ENCODE measurements at regions not wholly inside any gene's neighbourhood (a gene's known extent, or its start where the extent isn't known, plus 50 kb on each side); places are given as distances from the start of the nearest gene placed in this dataset.

DNA sequence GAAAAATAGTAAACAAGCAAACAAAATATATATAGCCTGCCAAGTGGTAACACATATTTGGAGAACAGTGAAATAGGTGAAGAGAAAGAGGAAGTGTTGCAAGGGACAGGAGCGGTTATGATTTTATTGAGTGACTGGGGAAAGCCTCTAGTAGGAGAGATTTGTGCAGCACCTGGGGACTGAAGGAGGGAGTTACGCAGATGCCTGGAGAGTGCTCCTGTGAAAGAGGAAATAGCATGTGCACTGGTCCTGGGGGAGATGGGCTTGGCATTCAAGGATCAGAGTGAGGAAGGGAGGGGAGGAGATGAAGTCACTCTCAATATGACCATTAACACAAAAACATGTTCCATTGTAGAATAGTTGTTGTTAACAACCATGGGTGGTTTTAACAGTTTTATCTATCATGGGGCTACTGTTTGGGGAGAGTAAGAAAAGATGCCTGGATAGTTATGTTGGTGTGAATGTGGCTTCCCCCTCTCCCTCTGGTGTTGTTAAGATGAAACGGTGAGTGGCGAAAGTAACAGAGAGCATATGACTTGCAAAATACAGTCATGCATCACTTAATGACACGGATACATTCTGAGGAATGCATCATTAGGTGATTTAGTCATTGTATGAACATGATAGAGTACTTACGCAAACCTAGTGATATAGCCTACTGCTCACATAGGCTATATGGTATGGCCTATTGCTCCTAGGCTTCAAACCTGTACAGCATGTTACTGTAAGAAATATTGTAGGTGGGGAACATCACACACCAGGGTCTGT is 251.7 kb upstream of the ARGLU1 start:
- DNase-seq, result no peak

DNA sequence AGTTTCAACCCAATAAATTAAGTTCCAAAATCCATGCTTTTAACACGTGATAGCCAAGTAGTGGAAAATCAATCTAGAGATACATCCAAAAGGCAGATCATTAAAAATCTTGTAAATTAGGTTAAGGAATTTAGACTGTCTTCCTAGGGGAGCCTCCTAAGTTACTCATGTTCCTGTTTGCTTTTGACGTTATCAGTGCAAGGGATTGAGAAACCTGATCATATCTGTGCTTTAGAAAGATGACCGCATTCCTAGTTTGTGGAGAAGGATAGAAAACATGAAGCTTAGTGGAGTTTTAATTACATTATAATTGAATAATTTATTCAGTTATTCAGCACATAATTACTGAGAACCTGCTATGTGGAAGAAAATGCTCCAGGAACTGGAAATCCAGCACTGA is 251.0 kb upstream of the ARGLU1 start:
- DNase-seq, result no peak

DNA sequence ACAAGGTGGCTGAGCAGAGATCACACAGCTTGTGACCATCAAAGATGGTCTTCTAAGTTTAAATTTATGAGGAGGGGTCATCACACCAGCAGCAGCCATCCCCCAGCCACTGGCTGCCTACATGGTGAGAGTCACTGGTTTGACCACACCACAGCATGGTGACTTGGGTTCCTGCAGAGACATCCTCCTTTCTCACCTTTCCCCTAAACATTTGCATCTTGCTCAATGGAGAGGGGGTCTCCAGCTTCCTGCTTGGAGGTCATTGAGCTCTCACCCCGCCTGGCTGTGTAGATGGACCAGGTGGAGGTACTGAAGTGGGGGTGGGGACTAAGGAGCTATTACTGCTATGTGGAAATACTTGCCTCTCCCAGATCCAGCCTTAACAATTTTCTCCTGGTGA is 247.6 kb upstream of the ARGLU1 start:
- DNase-seq, result no peak

DNA sequence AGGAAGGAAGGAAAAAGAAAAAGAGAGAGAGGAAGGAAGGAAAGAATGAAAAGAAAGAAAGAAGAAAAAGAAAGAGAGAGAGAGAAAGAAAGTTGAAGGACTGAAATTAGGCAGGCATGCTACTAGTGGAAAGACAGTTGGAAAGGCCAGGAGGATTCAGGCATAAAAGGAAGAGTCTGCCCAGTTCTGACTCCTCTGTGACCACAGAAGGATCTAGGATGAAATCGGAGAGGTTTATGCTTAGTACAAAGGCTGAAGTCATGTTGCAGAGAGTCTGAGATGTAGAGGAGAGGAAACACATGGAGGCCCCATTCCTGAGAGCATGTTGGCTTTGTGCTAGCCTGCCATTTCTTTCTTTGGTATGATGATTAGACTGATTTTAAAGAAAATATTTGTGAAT is 246.5 kb upstream of the ARGLU1 start:
- DNase-seq, result peak in 1 of 2 experiments; percentile 11

DNA sequence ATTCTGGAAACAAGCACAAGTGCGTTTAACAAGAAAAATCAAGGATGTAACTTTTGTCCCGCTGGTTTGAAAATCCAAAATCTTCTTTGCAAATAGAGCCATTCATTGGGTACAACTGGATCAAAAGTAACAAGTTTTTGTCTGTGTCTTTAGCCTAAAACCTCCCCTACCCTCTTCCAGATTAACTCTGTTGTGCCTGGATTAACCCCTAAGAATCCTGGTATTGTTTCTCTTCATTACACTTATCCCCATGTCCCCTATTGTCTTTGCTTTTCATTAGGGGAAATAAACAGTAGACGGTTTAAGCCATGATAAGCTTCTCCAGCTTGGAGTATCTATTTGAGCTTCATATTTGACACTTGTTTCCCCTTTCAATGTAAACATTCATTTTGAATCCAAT is 242.1 kb upstream of the ARGLU1 start:
- no peak for DNase-seq

DNA sequence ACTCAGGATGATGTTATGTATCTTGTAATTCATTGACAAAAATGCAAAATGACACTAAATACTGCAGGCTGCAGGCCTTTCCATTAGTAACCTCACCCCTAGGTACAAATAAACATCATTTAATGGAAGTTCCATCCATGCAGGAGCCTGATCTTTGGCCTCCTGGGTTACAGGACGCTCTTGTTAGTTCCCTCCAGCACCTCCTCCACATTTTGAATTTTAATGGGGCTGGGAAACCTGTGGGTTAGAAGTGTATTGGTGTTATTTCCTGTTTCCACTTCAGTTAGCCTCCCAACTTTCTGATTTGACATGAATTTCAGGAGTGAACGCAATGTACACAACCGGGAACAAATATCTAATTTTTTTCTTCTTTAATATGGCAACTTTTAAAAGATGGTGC is 237.1 kb upstream of the ARGLU1 start:
- no peak for DNase-seq

DNA sequence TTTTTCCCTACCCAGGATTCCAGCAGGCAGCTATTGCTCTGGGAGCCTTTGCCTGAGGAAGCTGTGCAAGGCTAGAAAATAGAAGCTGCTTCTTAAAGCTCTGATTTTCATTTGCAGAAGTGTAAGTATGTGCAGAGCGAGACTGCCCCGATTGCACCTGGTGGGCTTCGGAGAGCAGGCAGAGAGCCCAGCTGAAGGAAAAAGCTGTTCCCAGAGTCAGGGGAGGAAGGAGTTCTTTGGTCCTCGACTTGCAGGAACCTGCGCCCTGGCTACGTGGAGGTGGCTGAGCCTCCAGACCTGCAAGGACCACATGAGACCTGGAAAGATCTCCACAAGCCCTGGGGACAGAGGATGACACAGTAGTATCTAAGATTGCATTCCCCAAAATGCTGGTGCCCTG is 235.0 kb upstream of the ARGLU1 start:
- no peak for DNase-seq

DNA sequence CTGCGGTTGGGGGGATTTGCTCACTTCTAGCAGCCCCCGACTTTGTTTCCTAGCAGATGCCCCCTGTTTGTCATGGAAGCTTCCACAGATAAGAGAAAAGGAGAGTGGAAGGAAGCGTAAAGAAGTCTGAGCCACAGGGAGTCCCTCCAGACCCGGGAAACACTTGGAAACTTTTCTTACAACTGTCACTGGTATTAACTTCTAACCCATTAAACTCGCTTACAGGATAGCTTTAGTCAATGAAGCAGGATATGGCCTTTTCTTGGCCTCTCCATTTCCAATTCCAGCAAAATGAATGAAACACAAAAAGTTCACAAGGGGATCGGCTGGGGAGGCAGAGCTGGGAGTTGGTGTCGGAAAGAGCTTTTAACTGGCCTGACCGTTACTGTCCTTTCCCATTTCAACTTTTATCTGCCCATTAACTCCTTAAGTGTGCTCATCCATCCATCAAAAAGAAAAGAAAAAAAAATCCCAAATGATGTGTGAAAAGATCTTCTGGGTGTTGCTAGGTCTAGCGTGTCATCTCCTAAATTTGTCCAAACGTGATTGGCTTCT is 231.9 kb upstream of the ARGLU1 start:
- DNase-seq, result no peak

DNA sequence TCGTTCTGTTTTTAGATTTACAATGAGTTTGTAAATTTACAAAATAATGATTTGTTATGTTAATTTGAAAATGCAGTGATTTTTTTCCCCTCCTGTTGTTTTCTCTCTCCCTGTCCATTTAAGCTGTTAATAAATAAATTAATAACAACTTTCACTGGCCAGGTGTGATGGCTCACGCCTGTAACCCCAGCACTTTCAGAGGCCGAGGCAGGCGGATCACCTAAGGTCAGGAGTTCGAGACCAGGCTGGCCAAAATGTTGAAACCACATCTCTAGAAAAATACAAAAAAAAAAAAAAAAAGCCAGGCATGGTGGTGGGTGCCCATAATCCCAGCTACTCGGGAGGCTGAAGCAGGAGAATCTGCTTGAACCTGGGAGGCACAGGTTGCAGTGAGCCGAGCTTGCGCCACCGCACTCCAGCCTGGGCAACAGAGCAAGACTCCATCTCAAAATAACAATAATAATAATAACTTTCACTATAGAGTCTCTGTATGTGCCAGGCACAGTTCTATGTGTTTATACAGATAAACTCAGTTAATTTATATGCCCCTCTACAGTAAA is 229.2 kb upstream of the ARGLU1 start:
- DNase-seq, result no peak

DNA sequence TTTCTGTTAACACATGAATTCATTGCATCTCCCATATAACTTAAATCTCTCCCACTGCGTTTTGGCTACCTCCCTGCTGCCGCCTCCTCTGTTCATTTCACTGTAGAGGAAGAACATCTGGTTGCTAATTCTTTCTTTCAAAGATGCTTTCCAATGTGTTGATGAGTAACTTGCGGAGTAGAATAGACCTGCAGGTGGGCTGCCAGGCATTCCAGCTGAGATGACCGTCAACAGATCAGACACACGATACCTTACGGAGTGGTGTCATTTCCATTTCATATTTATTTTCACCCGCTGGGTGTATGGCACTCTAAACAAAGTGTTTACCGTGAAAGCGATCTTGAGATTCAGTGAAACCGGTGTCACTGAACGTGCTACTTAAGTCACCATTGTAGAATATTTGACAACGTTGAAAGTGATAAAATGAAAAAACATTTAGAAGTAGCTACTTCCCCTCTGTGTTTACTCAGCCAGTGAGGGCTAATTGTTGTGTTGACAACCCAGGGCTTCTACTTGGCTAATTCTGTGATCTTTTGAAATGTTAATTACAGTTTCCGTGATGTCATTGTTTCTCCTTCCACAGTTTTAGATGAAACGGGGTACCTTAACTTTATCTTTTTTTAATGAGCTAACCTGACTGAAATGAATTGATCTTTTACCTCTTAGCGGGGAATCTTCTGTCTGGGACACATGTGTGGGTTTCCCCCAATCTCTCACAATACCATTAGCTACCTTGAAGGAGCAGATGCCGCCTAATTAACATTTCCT is 228.5 kb upstream of the ARGLU1 start:
- DNase-seq, result no peak

DNA sequence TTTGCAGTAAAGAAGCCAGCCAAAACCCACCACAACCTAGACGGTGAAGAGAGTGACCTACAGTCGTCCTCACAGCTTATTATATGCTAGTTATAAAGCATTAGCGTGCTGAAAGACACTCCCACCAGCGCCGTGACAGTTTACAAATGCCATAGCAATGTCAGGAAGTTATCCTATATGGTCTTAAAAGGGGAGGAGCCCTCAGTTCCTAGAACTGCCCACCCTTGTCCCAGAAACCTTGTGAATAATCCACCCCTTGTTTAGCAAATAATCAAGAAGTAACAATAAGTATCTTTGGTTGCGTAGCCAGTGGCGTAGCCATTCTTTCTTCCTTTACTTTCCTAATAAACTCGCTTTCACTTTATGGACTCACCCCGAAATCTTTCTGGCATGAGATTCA is 227.9 kb upstream of the ARGLU1 start:
- no peak for DNase-seq

DNA sequence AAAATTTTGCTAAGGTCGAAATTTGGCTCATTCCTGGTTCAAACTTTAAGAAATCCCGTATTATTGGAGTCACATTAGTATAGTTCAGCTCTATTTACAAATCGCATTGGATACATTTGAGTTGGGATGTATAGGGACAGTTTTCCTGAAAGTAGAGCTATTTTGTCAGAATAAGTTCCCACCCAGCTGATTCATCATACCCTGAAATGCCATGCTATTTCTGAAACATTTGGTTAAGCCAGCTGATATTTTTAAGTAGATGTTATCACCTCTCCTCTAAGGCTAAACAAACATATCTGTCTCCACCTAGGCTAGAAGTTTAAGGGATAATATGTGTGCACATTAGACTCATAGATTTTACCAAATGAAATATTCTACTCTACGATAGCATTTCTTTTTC is 226.2 kb upstream of the ARGLU1 start:
- DNase-seq, result no peak

DNA sequence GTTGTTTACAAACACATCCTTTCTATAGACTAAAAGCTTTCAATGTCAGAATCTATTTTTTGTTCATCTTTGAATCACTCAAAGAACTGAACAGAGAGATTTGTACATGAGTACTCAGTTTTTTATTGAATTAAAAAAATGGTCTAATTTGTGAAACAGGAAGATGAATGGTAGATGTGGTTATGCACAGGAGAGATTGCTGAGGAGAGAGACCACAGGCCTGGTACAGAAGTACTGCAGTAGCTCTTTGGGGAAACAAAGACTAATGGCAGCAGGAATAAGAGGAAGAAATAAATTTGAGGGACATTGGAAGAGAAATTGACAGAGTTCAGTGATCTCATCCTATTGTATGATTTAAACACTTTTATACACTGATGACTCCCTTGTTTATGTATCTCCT is 222.0 kb upstream of the ARGLU1 start:
- peak; percentile 15 to 22 for DNase-seq

DNA sequence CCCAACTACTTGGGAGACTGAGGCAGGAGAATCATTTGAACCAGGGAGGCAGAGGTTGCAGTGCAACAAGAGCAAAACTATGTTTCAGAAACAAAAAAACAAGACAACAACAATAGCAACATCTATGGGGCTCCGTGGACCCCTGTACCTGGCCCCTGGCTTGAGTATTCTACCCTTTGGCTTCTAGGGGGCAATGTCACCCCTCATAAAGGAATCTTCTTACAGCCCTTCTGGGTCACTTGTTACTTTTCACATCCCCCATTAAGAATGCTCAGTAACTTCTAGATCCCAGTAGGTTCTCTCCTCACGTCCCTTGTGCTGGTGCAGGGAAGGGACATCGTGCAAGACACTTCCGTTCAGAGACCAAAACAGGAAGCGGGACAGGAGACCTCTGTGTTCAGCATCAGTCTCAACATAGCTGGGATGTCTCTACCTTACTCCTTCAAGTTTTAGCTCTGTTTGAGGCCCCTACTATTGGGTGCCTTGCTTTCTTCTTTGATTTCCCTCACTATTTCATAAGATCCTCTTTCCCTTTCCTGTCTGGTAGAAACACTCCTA is 218.1 kb upstream of the ARGLU1 start:
- DNase-seq, result peak; percentile 92 to 94

DNA sequence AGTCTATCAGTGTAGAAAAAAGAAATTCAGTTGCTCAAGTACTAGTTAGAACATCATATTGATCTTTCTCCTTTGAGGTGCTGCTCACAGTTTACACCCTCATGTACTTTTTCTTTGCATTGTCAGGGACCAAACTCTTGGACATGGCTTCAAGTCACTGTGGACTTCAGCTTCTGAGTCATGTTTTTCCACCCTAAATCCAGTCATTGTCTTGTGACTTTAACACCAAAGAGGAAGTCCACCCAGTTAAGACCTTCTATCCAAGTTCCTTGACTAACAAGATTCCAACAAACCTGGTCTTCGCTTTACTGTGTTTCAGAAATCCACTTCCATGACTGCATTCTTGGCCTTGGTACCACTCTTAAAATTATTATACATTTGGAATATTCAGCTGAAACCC is 206.7 kb upstream of the ARGLU1 start:
- DNase-seq, result no peak

DNA sequence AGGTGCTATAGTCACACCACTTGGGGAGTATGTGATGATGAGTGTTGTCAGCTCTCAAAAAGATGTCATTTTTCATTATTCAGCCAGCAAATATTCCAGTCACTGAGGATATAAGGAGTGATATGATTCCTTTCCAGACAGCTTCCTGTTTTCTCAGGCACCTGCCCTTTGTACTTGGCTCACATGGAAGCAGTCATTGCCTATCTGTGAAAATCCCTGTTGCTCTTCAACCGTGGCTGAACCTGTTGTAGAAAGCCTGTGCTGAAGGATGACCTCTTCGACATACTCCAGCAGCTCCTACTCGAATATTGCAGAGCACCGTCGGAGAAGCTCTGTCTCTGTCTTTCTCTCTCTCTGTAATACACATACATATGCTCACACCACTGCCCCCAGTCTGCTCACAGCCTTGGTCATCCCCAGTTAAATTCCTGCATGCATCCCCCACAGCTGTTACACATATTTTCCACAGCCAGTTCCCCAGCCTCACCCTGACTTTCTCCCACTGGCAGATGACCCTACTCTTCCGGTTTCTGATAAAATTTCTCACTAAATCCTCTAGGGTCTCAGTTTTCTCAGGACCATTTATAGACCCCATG is 204.2 kb upstream of the ARGLU1 start:
- no peak for DNase-seq

DNA sequence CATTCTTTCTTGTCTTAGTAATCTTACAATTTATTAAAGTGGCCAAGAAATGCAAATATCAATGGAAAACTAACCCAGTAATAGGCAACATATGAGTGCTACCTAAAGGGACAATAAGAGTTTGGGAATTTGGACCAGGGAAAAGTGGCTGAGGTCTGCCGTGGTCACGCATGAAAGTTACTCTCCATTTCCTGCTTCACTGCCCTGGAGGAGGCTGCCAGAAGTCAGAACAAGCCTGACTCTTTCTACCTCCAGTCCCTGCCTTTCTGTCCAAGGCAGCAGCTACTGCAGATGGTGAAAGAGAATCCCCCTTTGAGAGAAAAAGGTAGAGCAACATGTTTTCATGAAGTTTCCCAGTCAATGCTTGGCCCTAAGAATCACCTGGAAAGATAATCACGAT is 201.1 kb upstream of the ARGLU1 start:
- no peak for DNase-seq

DNA sequence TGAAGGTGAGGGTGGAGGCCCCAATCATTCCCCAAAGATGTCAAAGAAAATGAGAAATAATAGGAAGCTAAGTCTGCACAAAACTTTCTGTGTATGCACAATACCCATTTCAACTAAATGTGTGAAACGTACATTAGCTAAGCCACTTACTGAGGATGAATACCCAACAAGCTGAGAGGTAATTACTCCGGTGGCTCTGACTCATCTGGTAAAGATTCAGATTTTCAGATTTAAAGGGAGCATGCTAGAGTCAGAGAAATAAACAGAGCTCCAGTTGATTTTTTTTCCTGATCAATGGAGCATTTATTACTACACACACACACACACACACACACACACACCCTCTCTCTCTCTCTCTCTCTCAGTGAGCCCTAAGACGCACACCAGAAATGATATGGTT is 194.8 kb upstream of the ARGLU1 start:
- no peak for DNase-seq

DNA sequence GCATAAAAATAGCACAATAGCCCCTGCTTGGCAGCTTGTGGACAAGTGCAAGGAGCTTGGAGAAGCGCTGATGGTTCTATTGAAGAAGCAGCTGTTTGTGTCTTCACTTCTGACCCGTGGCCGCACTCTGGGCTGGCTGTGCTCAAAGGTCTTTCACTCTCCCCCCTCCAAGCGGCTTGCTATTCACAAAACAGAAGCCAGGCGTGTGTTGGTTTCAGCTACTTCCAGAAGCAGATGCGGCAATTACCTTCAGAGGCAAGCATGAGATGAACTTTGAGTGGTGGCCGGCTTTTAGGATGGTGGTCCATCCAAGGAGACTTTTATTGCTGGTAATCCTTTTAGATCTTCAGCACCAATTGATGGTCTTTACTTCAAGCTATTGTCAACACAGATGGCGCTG is 188.5 kb upstream of the ARGLU1 start:
- DNase-seq, result no peak

DNA sequence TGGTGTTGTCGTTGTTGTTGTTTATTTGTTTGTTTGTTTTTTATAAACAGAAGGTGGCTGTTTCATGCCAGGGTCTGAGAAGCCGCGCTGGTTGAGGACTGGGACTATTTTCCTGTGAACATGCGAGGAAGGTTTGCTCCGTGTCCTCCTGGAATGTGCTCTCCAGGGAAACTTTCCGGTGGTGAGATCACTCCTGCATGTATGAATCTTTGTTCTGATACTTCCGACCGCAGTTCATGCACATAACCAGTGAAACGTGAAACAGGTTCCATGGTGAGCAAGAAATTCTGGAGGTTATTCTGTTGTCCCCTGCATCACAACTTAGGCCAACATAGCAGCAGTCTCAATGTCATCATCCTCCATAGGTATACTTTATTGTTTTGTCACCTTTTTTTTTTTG is 187.6 kb upstream of the ARGLU1 start:
- no peak for DNase-seq

DNA sequence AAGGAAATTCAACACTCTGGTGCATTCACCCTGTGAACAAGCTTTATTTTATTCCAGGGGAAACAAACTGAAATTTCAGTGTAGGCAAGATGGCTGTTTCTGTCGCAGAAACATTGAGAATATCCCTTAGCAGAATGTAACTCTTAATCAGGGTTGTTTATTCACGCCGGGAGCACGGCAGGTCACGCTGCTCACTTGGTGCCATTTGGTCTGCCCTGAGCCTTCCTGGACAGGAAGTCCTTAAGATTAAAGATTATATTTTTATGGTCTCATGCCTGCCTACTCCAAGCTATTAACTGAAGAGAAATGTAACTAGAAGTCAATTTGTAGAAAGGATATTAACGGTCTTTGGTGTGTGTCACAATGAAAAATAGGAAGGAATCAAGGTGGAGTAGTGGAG is 185.3 kb upstream of the ARGLU1 start:
- DNase-seq, result no peak

DNA sequence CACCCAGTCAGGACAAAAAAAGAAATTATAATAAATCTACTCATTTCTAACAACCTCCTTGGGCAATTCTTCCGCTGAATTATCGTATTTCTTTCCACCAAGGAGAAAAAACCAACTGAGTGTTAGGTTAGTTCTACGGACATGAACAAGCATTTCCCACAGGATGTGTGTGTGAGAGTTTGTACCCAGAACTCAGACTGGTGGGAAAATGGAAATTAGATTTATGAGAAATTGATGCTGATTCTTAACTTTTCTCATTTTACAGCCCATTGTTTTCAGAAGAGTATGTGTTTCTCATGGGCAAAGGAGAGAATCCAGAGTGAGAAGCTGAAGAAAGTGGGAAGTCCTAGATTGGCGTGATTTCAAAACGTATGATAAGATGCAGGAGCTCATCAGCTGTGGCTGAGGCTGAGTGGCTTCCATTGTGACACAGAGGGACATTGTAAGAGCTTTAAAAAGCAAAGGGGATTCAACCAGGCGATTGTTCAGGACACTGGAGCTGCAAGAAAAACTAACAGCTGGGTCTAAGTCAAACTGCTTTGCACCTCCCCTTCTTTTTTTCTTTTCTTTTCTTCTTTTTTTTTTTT is 184.7 kb upstream of the ARGLU1 start:
- DNase-seq, result no peak

DNA sequence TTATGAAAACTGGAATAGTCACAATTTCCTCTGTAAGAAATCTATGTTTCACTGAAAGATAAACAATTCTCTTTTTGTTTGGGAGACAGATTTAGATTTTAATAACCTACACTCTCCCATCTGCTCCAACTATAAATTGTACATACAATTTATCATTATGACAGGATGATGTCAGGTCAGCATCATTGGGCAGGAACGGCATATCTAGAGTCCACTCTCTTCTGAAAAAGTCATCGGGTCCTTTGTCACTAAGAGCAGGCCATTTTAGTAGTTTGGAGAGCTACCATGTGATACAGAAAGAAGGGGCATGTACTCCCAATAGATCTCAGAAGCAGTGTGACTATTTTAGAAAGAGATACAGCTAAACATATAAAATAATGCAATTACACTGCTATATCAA is 180.8 kb upstream of the ARGLU1 start:
- DNase-seq, result no peak

All from Kasumi-1 (cell line).